GM23338 (cell line): ENCODE measurements at regions not wholly inside any gene's neighbourhood (a gene's known extent, or its start where the extent isn't known, plus 50 kb on each side); places are given as distances from the start of the nearest gene placed in this dataset.
A peak's percentile ranks its signal among the peaks of the same experiment; 100 is the strongest.

Source experiments
- ATAC-seq: fragments of 200-7000 bp; cut with Tn5 transposase; 3 replicates; pipeline ENCODE4 v1.9.1; 2020
- DNase-seq: peaks from one replicate; pipeline ENCODE4 v3.0.0-alpha.2; 2015; ENCODE audit warnings: low spot score
- H2AFZ ChIP-seq: fragments of 200-600 bp; sonication (generic); 2 replicates; pipeline ENCODE4 v1.8.0; 2016; ENCODE audit warnings: antibody characterized with exemption, mild to moderate bottlenecking, moderate library complexity
- H3F3A ChIP-seq: fragments of 200-600 bp; sonication (generic); replicated peaks from 2 replicates; pipeline ENCODE4 v1.8.0; 2017; ENCODE audit warnings: antibody characterized with exemption, mixed run types, low read depth
- H3K27ac ChIP-seq: fragments of 200-600 bp; sonication (generic); 2 replicates; pipeline ENCODE4 v1.6.1; 2016; ENCODE audit warnings: low read depth
- H3K27me3 ChIP-seq: fragments of 200-600 bp; sonication (generic); 2 replicates; pipeline ENCODE4 v1.8.0; 2016; ENCODE audit warnings: mild to moderate bottlenecking, mixed run types, moderate library complexity; ENCODE audit not compliant: insufficient read depth
- H3K36me3 ChIP-seq: fragments of 200-600 bp; sonication (generic); 2 replicates; pipeline ENCODE4 v1.8.0; 2016; ENCODE audit warnings: mild to moderate bottlenecking; ENCODE audit not compliant: insufficient read depth
- H3K4me1 ChIP-seq: fragments of 200-600 bp; sonication (generic); 2 replicates; pipeline ENCODE4 v1.8.0; 2016; ENCODE audit warnings: mild to moderate bottlenecking, moderate library complexity; ENCODE audit not compliant: insufficient read depth
- H3K4me2 ChIP-seq: fragments of 200-600 bp; sonication (generic); 2 replicates; pipeline ENCODE4 v1.7.1; 2017; ENCODE audit warnings: mixed run types
- H3K4me3 ChIP-seq: fragments of 200-600 bp; sonication (generic); 2 replicates; pipeline ENCODE4 v1.6.1; 2016; ENCODE audit warnings: mixed run types
- H3K79me2 ChIP-seq: fragments of 200-600 bp; sonication (generic); replicated peaks from 2 replicates; pipeline ENCODE4 v1.8.0; 2017; ENCODE audit warnings: mild to moderate bottlenecking; ENCODE audit not compliant: insufficient read depth
- H3K9me2 ChIP-seq: fragments of 200-600 bp; sonication (generic); 2 replicates; pipeline ENCODE4 v1.8.0; 2017; ENCODE audit not compliant: insufficient read depth
- H4K20me1 ChIP-seq: fragments of 200-600 bp; sonication (generic); replicated peaks from 2 replicates; pipeline ENCODE4 v1.8.0; 2017; ENCODE audit warnings: mild to moderate bottlenecking; ENCODE audit not compliant: insufficient read depth
- H3K27ac Mint-ChIP-seq: 2 replicates; pipeline ENCODE4 v1.8.0; 2020; ENCODE audit warnings: inconsistent platforms, mild to moderate bottlenecking, moderate library complexity, mixed read lengths
- H3K27me3 Mint-ChIP-seq: 3 replicates; pipeline ENCODE4 v1.8.0; 2022; ENCODE audit warnings: low read depth, mild to moderate bottlenecking, moderate library complexity, mixed read lengths, inconsistent platforms; ENCODE audit not compliant: insufficient read depth, poor library complexity
- H3K36me3 Mint-ChIP-seq: 3 replicates; pipeline ENCODE4 v1.8.0; 2021; ENCODE audit warnings: low read depth, mild to moderate bottlenecking, inconsistent platforms, moderate library complexity, mixed read lengths
- H3K4me1 Mint-ChIP-seq: 3 replicates; pipeline ENCODE4 v1.8.0; 2020; ENCODE audit warnings: mild to moderate bottlenecking, inconsistent platforms, mixed read lengths
- H3K4me3 Mint-ChIP-seq: 3 replicates; pipeline ENCODE4 v1.8.0; 2021; ENCODE audit warnings: moderate library complexity, mild to moderate bottlenecking, inconsistent platforms, mixed read lengths
- H3K9me3 Mint-ChIP-seq: 3 replicates; pipeline ENCODE4 v1.8.0; 2020; ENCODE audit warnings: moderate library complexity, mild to moderate bottlenecking, inconsistent platforms, mixed read lengths
- CREB1 ChIP-seq: fragments of 250-450 bp; sonication (Bioruptor Pico); IDR thresholded peaks from 2 replicates; pipeline ENCODE4 v1.5.0; 2020; ENCODE audit warnings: low read depth, mild to moderate bottlenecking, moderate library complexity
- CTCF ChIP-seq, 2 experiments: fragments of 200-600 bp in 1 of 2; sonication (generic) in 1 of 2; conservative IDR thresholded peaks; 2 replicates each; pipeline versions ENCODE4 v1.5.1 to v1.6.1; 2016 to 2017; ENCODE audit warnings: antibody characterized with exemption in 2 of 2, low read depth in 2 of 2, mild to moderate bottlenecking in 2 of 2, moderate library complexity in 1 of 2
- ETS1 ChIP-seq: IDR thresholded peaks from 2 replicates; pipeline ENCODE4 v1.6.1; 2016; ENCODE audit warnings: antibody characterized with exemption
- EZH2 ChIP-seq: fragments of 200-600 bp; sonication (generic); IDR thresholded peaks from one replicate; pipeline ENCODE4 v1.8.0; 2017; ENCODE audit warnings: antibody characterized with exemption, mild to moderate bottlenecking, low read depth; ENCODE audit not compliant: unreplicated experiment
- EZH2phosphoT487 ChIP-seq: fragments of 200-600 bp; sonication (generic); IDR thresholded peaks from one replicate; pipeline ENCODE4 v1.8.1; 2018; ENCODE audit warnings: antibody characterized with exemption; ENCODE audit not compliant: unreplicated experiment
- JUNB ChIP-seq: IDR thresholded peaks from one replicate; pipeline ENCODE4 v1.6.1; 2016; ENCODE audit warnings: antibody characterized with exemption; ENCODE audit not compliant: unreplicated experiment
- NANOG ChIP-seq: IDR thresholded peaks from 2 replicates; pipeline ENCODE4 v1.6.1; 2016; ENCODE audit warnings: antibody characterized with exemption, borderline replicate concordance
- POLR2AphosphoS5 ChIP-seq: IDR thresholded peaks from 2 replicates; pipeline ENCODE4 v1.6.1; 2016; ENCODE audit warnings: antibody characterized with exemption, low read depth
- REST ChIP-seq: IDR thresholded peaks from one replicate; pipeline ENCODE4 v1.6.1; 2018; ENCODE audit warnings: antibody characterized with exemption; ENCODE audit not compliant: unreplicated experiment
- STAT1 ChIP-seq: IDR thresholded peaks from one replicate; pipeline ENCODE4 v1.6.1; 2016; ENCODE audit warnings: antibody characterized with exemption; ENCODE audit not compliant: unreplicated experiment
- ZNF114 ChIP-seq: fragments of 250-450 bp; sonication (Bioruptor Pico); IDR thresholded peaks from 2 replicates; pipeline ENCODE4 v1.5.0; 2020; ENCODE audit warnings: mild to moderate bottlenecking, moderate library complexity
- ZNF331 ChIP-seq: fragments of 250-450 bp; sonication (Bioruptor Pico); IDR thresholded peaks from 2 replicates; pipeline ENCODE4 v1.5.0; 2020; ENCODE audit warnings: low read depth, mild to moderate bottlenecking, moderate library complexity
- ZNF462 ChIP-seq: fragments of 250-450 bp; sonication (Bioruptor Pico); IDR thresholded peaks from 2 replicates; pipeline ENCODE4 v1.5.0; 2020; ENCODE audit warnings: mild to moderate bottlenecking, moderate library complexity

GRCh38 chr6:79796197-79796596, 151.2 kb downstream of the ELOVL4 start:
- no peaks in the 10 kb centered on the region for H3K4me1 ChIP-seq
- H3K4me3 Mint-ChIP-seq = no peak overlapping the region
- H3K36me3 Mint-ChIP-seq = no peaks in the 10 kb centered on the region
- no peaks in the 10 kb centered on the region for H4K20me1 ChIP-seq
- no peaks in the 10 kb centered on the region for H3K27me3 ChIP-seq
- ATAC-seq = peak; percentile 33; the same call in 2 of the 3 replicates
- no peak overlapping the region for H3K27ac Mint-ChIP-seq
- H3K27ac ChIP-seq = no peak overlapping the region
- H3K27me3 Mint-ChIP-seq = peaks cover 4% of the 10 kb centered on the region
- H3K9me2 ChIP-seq = no peaks in the 10 kb centered on the region
- H3K4me1 Mint-ChIP-seq = peaks cover 3% of the 10 kb centered on the region; the same call in 1 of the 3 replicates
- no peaks in the 10 kb centered on the region for H3F3A ChIP-seq
- no peaks in the 10 kb centered on the region; the same call in 2 of the 3 replicates for H3K9me3 Mint-ChIP-seq
- TF ChIP-seq ETS1 (no peak), EZH2phosphoT487 (no peak), REST (no peak), ZNF462 (CRISPR knock-in tag) (no peak), NANOG (no peak), POLR2AphosphoS5 (no peak), CTCF (conservative IDR thresholded peaks at IDR 0.05; ENCODE audit: low read depth in 2 of 2) (no peak), JUNB (no peak), EZH2 (no peak), ZNF114 (CRISPR knock-in tag) (no peak), STAT1 (no peak), CREB1 (CRISPR knock-in tag) (no peak), ZNF331 (no peak)
- no peak for DNase-seq
- H3K4me2 ChIP-seq = no peak overlapping the region
- H3K79me2 ChIP-seq = no peaks in the 10 kb centered on the region
- H3K36me3 ChIP-seq = no peaks in the 10 kb centered on the region
- no peak overlapping the region for H3K4me3 ChIP-seq
- no peak overlapping the region; the same call in 1 of the 2 replicates for H2AFZ ChIP-seq
